BLaER1 treated with 17β-estradiol and CSF1 and Interleukin-3, amounts not matched to agents 10 nM and 100 nM (cell line): ENCODE measurements at regions not wholly inside any gene's neighbourhood (a gene's known extent, or its start where the extent isn't known, plus 50 kb on each side); places are given as distances from the start of the nearest gene placed in this dataset.
"Not testable (repeated sequence)": the region's sequence is repeated elsewhere in the genome, so short reads cannot be mapped to it uniquely, and the experiment has no call there.

Experiments
- H3K27ac ChIP-seq, 11 experiments: shearing (Covaris generic); formaldehyde crosslinking; 2 replicates each; pipeline ENCODE4 v1.8.1; 2022
- H3K27me3 ChIP-seq, 11 experiments: shearing (Covaris generic); formaldehyde crosslinking; 2 replicates each; pipeline ENCODE4 v1.8.1; 2022
- H3K36me3 ChIP-seq, 11 experiments: shearing (Covaris generic); formaldehyde crosslinking; 2 replicates each; pipeline ENCODE4 v1.8.1; 2022
- H3K4me1 ChIP-seq, 10 experiments: shearing (Covaris generic); formaldehyde crosslinking; 2 replicates each; pipeline ENCODE4 v1.8.1; 2022
- H3K4me2 ChIP-seq, 11 experiments: shearing (Covaris generic); formaldehyde crosslinking; 2 replicates each; pipeline ENCODE4 v1.8.1; 2022
- H3K4me3 ChIP-seq, 10 experiments: shearing (Covaris generic); formaldehyde crosslinking; 2 replicates each; pipeline ENCODE4 v1.8.1; 2022
- H3K9ac ChIP-seq, 11 experiments: shearing (Covaris generic); formaldehyde crosslinking; 2 replicates each; pipeline ENCODE4 v1.8.1; 2022
- H3K9me3 ChIP-seq, 11 experiments: shearing (Covaris generic); formaldehyde crosslinking; replicated peaks in 1 of 11; 2 replicates each; pipeline ENCODE4 v1.8.1; 2022
- H4K20me1 ChIP-seq, 11 experiments: shearing (Covaris generic); formaldehyde crosslinking; 2 replicates each; pipeline ENCODE4 v1.8.1; 2022
- Cebpa-rat ChIP-seq, 11 experiments: shearing (Covaris generic); IDR thresholded peaks; 2 replicates each; pipeline ENCODE4 v1.8.1; 2022

DNA sequence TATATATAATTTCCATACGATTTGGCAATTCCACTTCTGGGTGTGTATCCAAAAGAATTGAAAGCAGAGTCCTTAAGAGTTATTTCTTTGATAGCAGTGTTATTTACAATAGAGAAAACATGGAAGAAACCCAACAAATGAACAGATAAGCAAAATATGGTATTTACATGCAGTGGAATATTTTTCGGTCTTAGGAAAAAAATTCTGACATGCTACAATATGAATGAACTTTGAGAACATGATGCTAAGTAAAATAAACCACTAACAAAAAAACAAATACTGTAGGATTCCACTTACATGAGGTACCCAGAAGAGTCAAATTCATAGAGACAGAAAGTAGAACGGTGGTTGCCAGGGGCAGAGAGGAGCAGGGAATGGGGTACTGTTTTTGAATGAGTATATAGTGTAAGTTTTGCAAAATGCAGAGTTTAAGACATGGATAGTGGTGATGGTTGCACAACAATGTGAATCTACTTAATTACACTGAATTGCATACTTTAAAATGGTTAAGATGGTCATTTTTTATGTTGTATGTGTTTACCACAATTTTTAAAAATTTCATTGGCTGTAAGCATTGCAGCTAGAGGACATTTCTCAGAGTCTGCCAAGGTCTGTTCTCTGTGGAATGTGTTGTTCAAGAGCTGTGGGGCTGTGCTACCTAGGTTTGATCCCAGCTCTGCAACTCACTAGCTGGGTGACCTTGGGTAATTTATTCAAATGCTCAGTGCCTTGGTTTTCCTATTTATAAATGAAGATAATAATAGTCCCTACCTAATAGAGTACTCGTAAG lies 122.1 kb downstream of the MEX3B start:
- H3K9ac ChIP-seq = no peak overlapping the region
- no peak overlapping the region for H3K27ac ChIP-seq
- H3K36me3 ChIP-seq = no peaks in the 10 kb centered on the region; a peak in 1 of 22 replicates
- H3K4me2 ChIP-seq = no peak overlapping the region
- H3K4me3 ChIP-seq = no peak overlapping the region
- no peak for TF ChIP-seq Cebpa-rat (IDR thresholded peaks at IDR 0.05)
- peaks cover 31 to 41% (median 36%) of the 10 kb centered on the region in 11 experiments for H3K9me3 ChIP-seq
- no peaks in the 10 kb centered on the region for H3K4me1 ChIP-seq
- H4K20me1 ChIP-seq = no peaks in the 10 kb centered on the region
- H3K27me3 ChIP-seq = no peaks in the 10 kb centered on the region

DNA sequence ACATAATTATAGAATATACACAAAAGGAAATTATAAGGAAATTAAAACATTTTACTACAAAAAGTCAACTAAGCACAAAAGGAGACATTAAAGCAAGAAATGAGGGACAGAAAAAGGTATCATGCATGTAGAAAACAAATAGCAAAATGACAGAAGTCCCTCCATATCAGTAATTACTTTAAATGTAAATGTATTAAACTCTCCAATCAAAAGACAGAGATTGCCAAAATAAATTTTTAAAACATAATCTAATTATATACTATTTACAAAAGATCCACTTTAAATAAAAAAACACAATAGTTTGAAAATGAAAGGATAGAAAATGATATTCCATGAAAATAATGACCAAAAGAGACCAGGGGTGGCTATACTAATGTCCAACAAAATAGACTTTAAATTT lies 123.7 kb downstream of the MEX3B start:
- no peak overlapping the region for H3K9ac ChIP-seq
- no peak overlapping the region for H3K4me3 ChIP-seq
- TF ChIP-seq Cebpa-rat (IDR thresholded peaks at IDR 0.05) = no peak
- H3K4me1 ChIP-seq = no peaks in the 10 kb centered on the region
- H3K27me3 ChIP-seq = no peaks in the 10 kb centered on the region
- no peak overlapping the region for H3K4me2 ChIP-seq
- H4K20me1 ChIP-seq = no peaks in the 10 kb centered on the region
- H3K27ac ChIP-seq = no peak overlapping the region
- peaks cover 47 to 57% (median 52%) of the 10 kb centered on the region in 11 experiments for H3K9me3 ChIP-seq
- no peaks in the 10 kb centered on the region; a peak in 2 of 22 replicates for H3K36me3 ChIP-seq

DNA sequence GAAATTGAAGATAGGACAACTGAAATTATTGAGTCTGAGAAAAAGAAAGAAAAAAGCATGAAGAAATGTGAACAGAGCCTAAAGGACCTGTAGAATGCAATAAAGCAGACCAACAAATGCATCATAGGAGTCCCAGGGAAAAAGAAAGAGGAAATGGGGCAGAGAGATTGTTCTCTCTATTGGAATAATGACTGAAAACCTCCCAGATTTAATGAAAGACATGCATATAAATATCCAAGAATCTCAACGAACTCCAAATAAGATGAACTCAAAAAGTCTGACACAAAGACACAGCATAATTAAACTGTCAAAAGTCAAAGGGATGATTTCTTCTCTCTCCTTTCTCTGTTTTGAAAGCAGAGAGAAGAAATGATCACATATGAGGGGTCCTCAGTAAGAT lies 124.7 kb downstream of the MEX3B start:
- no peaks in the 10 kb centered on the region; a peak in 2 of 22 replicates for H3K36me3 ChIP-seq
- no peak overlapping the region for H3K9ac ChIP-seq
- no peaks in the 10 kb centered on the region for H3K4me1 ChIP-seq
- H3K27ac ChIP-seq = no peak overlapping the region
- H3K9me3 ChIP-seq = peaks cover 57 to 67% (median 62%) of the 10 kb centered on the region in 11 experiments
- no peak overlapping the region for H3K4me3 ChIP-seq
- H3K4me2 ChIP-seq = no peak overlapping the region
- no peak for TF ChIP-seq Cebpa-rat (IDR thresholded peaks at IDR 0.05)
- no peaks in the 10 kb centered on the region for H4K20me1 ChIP-seq
- H3K27me3 ChIP-seq = no peaks in the 10 kb centered on the region

DNA sequence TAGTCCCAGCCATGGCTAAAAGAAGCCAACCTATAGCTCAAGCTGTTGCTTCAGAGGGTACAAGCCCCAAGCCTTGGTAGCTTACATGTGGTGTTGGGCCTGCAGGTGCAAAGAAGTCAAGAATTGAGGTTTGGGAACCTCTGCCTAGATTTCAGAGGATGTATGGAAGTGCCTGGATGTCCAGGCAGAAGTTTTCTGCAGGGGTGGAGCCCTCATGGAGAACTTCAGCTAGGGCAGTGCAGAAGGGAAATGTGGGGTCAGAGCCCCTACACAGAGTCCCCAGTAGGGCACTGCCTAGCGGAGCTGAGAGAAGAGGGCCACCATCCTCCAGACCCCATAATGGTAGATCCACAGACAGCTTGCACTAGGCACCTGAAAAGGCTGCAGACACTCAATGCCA lies 127.1 kb downstream of the MEX3B start:
- peak overlapping the region in 5 of 10 experiments; percentile 14 to 32 (median 26); a peak in 3 of 20 replicates for H3K4me3 ChIP-seq
- H3K9ac ChIP-seq, H3K4me1 ChIP-seq, H4K20me1 ChIP-seq, H3K4me2 ChIP-seq, H3K27ac ChIP-seq, H3K27me3 ChIP-seq, H3K36me3 ChIP-seq: not testable (repeated sequence)
- H3K9me3 ChIP-seq = peaks cover 63 to 75% (median 70%) of the 10 kb centered on the region in 11 experiments

DNA sequence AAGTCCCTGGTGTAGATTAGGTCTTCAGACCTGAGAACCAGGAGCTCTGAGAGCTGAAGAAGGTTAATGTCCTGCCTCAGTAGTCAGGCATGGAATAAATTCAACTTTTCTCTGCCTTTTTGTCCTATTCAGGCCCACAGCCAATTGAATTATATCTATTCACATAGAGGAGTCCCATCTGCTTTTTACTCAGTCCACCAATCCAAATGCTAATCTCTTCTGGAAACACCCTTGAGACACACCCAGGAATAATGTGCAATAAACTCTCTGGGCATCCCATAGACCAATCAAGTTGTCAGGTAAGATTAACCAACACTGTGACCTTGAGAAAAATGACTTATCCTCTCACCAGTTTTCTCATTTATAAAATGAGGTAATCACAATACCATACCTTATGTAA lies 129.4 kb downstream of the MEX3B start:
- H3K27ac ChIP-seq = no peak overlapping the region
- no peak overlapping the region for H3K4me2 ChIP-seq
- H3K9ac ChIP-seq = no peak overlapping the region
- H3K9me3 ChIP-seq = peaks cover 55 to 68% (median 58%) of the 10 kb centered on the region in 11 experiments
- H4K20me1 ChIP-seq = no peaks in the 10 kb centered on the region
- no peak for TF ChIP-seq Cebpa-rat (IDR thresholded peaks at IDR 0.05)
- no peaks in the 10 kb centered on the region for H3K27me3 ChIP-seq
- no peaks in the 10 kb centered on the region; a peak in 2 of 22 replicates for H3K36me3 ChIP-seq
- no peak overlapping the region for H3K4me3 ChIP-seq
- H3K4me1 ChIP-seq = peaks cover under 1 to 9% (median 2%) of the 10 kb centered on the region in 10 experiments; a peak in 13 of 20 replicates

DNA sequence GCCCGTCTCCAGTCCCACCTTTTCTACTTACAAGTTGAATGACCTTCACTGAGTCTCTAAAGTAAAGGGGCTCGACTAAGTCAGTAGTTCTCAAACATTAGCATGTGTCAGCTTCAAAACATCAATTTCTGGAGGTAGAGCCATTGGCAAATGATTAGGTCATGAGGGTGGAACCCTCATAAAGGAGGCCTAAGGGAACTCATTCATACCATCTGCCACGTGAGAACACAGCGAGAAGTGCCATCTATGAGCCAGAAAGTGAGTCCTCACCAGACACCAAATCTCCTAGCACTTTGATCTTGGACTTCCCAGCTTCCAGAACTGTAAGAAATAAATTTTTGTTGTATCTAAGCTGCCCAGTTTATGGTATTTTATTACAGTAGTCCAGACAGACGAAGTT lies 129.8 kb downstream of the MEX3B start:
- Histone ChIP-seq H3K9me3 (peaks cover 50 to 63% (median 54%) of the 10 kb centered on the region in 11 experiments), H3K9ac (no peak overlapping the region), H4K20me1 (no peaks in the 10 kb centered on the region), H3K4me2 (no peak overlapping the region), H3K27ac (no peak overlapping the region), H3K4me3 (no peak overlapping the region), H3K4me1 (peaks cover 5 to 14% (median 6%) of the 10 kb centered on the region in 10 experiments; a peak in 15 of 20 replicates), H3K36me3 (no peaks in the 10 kb centered on the region; a peak in 2 of 22 replicates), H3K27me3 (no peaks in the 10 kb centered on the region)
- no peak for TF ChIP-seq Cebpa-rat (IDR thresholded peaks at IDR 0.05)

DNA sequence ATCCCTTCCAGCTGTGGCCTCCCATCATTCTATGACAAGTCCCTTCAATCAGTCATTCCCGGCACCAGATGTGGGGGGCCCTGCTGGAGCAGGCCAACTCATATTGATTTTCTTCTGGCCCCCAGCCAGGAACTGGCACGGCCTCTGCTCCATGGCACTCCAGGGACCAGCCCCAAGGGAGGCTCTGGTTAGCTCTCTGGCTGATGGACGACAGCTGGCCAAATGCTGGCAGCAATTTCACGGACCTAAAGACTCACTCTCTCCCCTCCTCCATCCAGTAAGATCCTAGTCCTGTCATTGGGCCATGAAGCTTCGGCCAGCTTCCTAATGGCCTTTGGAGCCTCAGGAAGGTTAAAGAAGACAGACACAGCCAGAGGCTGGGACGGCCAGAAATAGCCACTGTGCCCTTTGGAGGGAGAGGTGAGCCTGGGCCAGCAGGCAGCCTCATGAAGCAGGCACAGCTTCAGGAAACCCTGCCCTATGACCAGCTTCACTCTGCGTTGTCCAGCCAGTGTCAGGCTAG lies 131.0 kb downstream of the MEX3B start:
- H3K4me1 ChIP-seq = peaks cover 16 to 25% (median 18%) of the 10 kb centered on the region in 10 experiments
- H3K36me3 ChIP-seq = no peaks in the 10 kb centered on the region; a peak in 2 of 22 replicates
- H4K20me1 ChIP-seq = no peaks in the 10 kb centered on the region
- H3K9me3 ChIP-seq = peaks cover 38 to 51% (median 42%) of the 10 kb centered on the region in 11 experiments
- no peak for TF ChIP-seq Cebpa-rat (IDR thresholded peaks at IDR 0.05)
- peak overlapping the region in 4 of 11 experiments; percentile 1 to 23 (median 14); a peak in 3 of 22 replicates for H3K4me2 ChIP-seq
- no peaks in the 10 kb centered on the region for H3K27me3 ChIP-seq
- no peak overlapping the region for H3K9ac ChIP-seq
- H3K27ac ChIP-seq = no peak overlapping the region
- no peak overlapping the region for H3K4me3 ChIP-seq

DNA sequence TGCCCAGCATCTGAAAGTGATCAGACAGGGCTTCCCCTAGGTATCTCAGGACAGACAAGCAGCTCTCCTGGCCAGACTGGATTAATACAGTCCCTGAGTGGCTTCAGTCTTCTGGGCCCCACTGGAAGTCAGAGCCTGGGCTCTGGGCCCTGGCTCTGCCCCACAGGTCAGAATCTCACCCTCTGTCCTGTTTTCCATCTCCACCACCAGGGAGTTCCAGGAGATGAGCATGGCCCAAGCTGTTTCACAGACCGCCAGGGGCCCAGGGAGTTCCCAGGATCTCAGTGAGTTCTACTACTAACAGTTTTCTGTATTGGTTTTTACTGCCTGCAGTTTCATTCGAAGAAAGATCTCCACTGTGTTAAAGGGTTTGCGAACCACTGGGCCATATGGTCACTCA lies 131.5 kb downstream of the MEX3B start:
- Histone ChIP-seq H3K27ac (no peak overlapping the region), H3K4me2 (peak overlapping the region in 1 of 11 experiments; percentile 6; a peak in 1 of 22 replicates), H3K36me3 (no peaks in the 10 kb centered on the region; a peak in 2 of 22 replicates), H3K9ac (no peak overlapping the region), H3K4me1 (peaks cover 21 to 30% (median 23%) of the 10 kb centered on the region in 10 experiments), H3K9me3 (peaks cover 34 to 47% (median 37%) of the 10 kb centered on the region in 11 experiments), H4K20me1 (no peaks in the 10 kb centered on the region), H3K4me3 (no peak overlapping the region), H3K27me3 (no peaks in the 10 kb centered on the region)
- no peak for TF ChIP-seq Cebpa-rat (IDR thresholded peaks at IDR 0.05)

DNA sequence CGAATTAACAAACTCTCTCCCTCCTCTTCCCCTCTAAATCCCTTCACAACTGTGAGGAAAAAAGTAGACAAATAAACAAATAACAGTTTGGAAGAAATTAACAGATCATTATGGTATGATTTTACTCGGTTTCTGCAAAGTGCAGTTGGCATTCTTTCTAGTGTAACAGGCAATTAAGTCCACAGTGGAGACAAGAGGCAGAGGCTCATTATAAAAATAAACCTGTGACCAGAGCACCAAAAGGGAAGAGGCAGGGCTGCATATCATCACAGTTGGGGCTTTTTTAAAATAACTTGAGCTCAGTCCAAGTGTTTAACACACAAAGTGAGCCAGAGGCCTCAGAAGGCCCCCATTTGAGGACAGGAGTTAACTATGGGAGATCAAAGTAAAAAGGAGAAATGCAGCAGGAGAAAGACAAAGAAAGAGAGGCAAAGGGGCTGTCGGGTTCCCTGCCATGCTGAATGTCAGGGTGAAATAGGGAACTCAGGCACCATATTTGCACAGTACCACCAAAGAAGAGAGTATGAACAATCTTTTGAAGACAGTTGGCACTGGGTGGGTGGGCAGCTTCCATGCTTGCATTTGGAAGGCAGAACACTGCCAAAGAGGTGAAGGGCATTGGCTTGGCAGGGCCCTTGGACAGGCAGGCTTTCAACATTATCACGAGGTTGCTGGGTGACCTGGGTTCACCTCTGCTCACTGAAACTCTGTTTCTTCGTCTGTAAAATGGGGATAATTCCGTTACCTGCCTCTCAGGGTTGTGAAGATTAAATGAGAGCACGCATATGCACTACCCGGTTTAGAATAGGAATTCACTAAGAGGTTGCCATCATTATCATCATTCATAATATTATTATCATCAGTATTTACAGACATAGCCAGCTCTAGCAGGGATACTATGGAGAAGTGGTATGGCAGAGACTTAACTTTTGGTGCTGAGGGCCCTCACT lies 134.5 kb downstream of the MEX3B start:
- Histone ChIP-seq H3K27me3 (no peaks in the 10 kb centered on the region), H3K4me2 (peak overlapping the region in 10 of 11 experiments; percentile 57 to 88 (median 70); a peak in 15 of 22 replicates), H3K4me1 (peaks cover 23 to 33% (median 27%) of the 10 kb centered on the region in 10 experiments), H3K9ac (no peak overlapping the region), H4K20me1 (no peaks in the 10 kb centered on the region), H3K36me3 (no peaks in the 10 kb centered on the region), H3K27ac (no peak overlapping the region; a peak in 1 of 22 replicates), H3K9me3 (peaks cover 4 to 16% (median 7%) of the 10 kb centered on the region in 11 experiments; a peak in 18 of 22 replicates), H3K4me3 (no peak overlapping the region)
- no peak for TF ChIP-seq Cebpa-rat (IDR thresholded peaks at IDR 0.05)
